Suprapubic skin (tissue), 4 donors: ENCODE measurements at regions not wholly inside any gene's neighbourhood (a gene's known extent, or its start where the extent isn't known, plus 50 kb on each side); places are given as distances from the start of the nearest gene placed in this dataset.

Experiments used
- DNase-seq, 2 donors: peaks; one replicate each; pipeline ENCODE4 v3.0.0-alpha.2; 2019; ENCODE audit warnings: low spot score in 2 of 2
- H3K27ac ChIP-seq: fragments of 200-600 bp; sonication (generic); one replicate; pipeline ENCODE4 v1.5.1; 2019
- H3K27me3 ChIP-seq: fragments of 200-600 bp; sonication (generic); one replicate; pipeline ENCODE4 v1.5.1; 2019
- H3K36me3 ChIP-seq: fragments of 200-600 bp; sonication (generic); one replicate; pipeline ENCODE4 v1.5.1; 2019
- H3K4me1 ChIP-seq: fragments of 200-600 bp; sonication (generic); one replicate; pipeline ENCODE4 v1.5.1; 2019
- H3K4me3 ChIP-seq: fragments of 200-600 bp; sonication (generic); one replicate; pipeline ENCODE4 v1.5.1; 2019; ENCODE audit warnings: mild to moderate bottlenecking
- H3K9me3 ChIP-seq: fragments of 200-600 bp; sonication (generic); one replicate; pipeline ENCODE4 v1.5.1; 2019
- CTCF ChIP-seq, 2 donors: fragments of 200-600 bp in 1 of 2; fragments of 450-650 bp in 1 of 2; sonication (generic) in 1 of 2; IDR thresholded peaks; one replicate each; pipeline ENCODE4 v1.5.1; 2016 to 2019; ENCODE audit warnings: antibody characterized with exemption in 2 of 2, mild to moderate bottlenecking in 1 of 2, moderate library complexity in 1 of 2
- EP300 ChIP-seq: sonication (generic); formaldehyde crosslinking; IDR thresholded peaks from one replicate; pipeline ENCODE4 v1.6.1; 2017; ENCODE audit warnings: antibody characterized with exemption
- POLR2A ChIP-seq, 2 donors: fragments of 450-650 bp; IDR thresholded peaks; one replicate each; pipeline ENCODE4 v1.6.1; 2017; ENCODE audit warnings: antibody characterized with exemption in 2 of 2, mild to moderate bottlenecking in 2 of 2, moderate library complexity in 2 of 2
- POLR2AphosphoS5 ChIP-seq, 3 donors: sonication (generic); formaldehyde crosslinking; IDR thresholded peaks; one replicate each; pipeline ENCODE4 v1.6.1; 2017; ENCODE audit warnings: antibody characterized with exemption in 3 of 3
- WGBS: methylation state at CpG from one replicate; pipeline ENCODE4 v1.1.5; 2018; 5-methylcytosine and 5-hydroxymethylcytosine counted together

GRCh38 chr12:4969405-4969804 is 59.7 kb downstream of the KCNA1 start:
- Histone ChIP-seq H3K4me3 (no peak overlapping the region), H3K4me1 (no peaks in the 10 kb centered on the region), H3K36me3 (no peaks in the 10 kb centered on the region), H3K9me3 (no peaks in the 10 kb centered on the region), H3K27me3 (peaks cover 14% of the 10 kb centered on the region), H3K27ac (no peak overlapping the region)
- no peak for DNase-seq
- WGBS, result 84% methylated on average over 3 of the region's 3 CpGs
- TF ChIP-seq POLR2AphosphoS5 (IDR thresholded peaks at IDR 0.05) (no peak), POLR2A (IDR thresholded peaks at IDR 0.05) (no peak), EP300 (no peak), CTCF (IDR thresholded peaks at IDR 0.05) (no peak)

- H3K4me3 ChIP-seq, result no peak overlapping the region
- no peak overlapping the region for H3K27ac ChIP-seq
- 52% methylated on average over 3 of the region's 3 CpGs for WGBS
- no peaks in the 10 kb centered on the region for H3K36me3 ChIP-seq
- peaks cover 23% of the 10 kb centered on the region for H3K27me3 ChIP-seq
- no peak for TF ChIP-seq EP300
- TF ChIP-seq POLR2A (IDR thresholded peaks at IDR 0.05), result no peak
- TF ChIP-seq POLR2AphosphoS5 (IDR thresholded peaks at IDR 0.05), result no peak
- no peak for TF ChIP-seq CTCF (IDR thresholded peaks at IDR 0.05)
- DNase-seq, result no peak
- no peaks in the 10 kb centered on the region for H3K9me3 ChIP-seq
- no peaks in the 10 kb centered on the region for H3K4me1 ChIP-seq
Measured at GRCh38 chr12:4974217-4974616, 64.5 kb downstream of the KCNA1 start.

- Histone ChIP-seq H3K36me3 (no peaks in the 10 kb centered on the region), H3K9me3 (no peaks in the 10 kb centered on the region), H3K27ac (no peak overlapping the region), H3K4me1 (no peaks in the 10 kb centered on the region), H3K4me3 (no peak overlapping the region), H3K27me3 (peaks cover 33% of the 10 kb centered on the region)
- no peak for DNase-seq
- WGBS, result 89% methylated on average over 6 of the region's 12 CpGs
- no peak for TF ChIP-seq POLR2A (IDR thresholded peaks at IDR 0.05)
- no peak for TF ChIP-seq POLR2AphosphoS5 (IDR thresholded peaks at IDR 0.05)
- TF ChIP-seq CTCF (IDR thresholded peaks at IDR 0.05), result no peak
- no peak for TF ChIP-seq EP300
Measured at GRCh38 chr12:4975574-4975973, 65.9 kb downstream of the KCNA1 start.

GRCh38 chr12:4977102-4977501 is 66.6 kb upstream of the KCNA5 start:
- TF ChIP-seq CTCF (IDR thresholded peaks at IDR 0.05), result no peak
- TF ChIP-seq EP300, result no peak
- no peak for TF ChIP-seq POLR2AphosphoS5 (IDR thresholded peaks at IDR 0.05)
- no peak for TF ChIP-seq POLR2A (IDR thresholded peaks at IDR 0.05)
- no peak for DNase-seq
- H3K27ac ChIP-seq, result no peak overlapping the region
- WGBS, result 86% methylated on average over 10 of the region's 10 CpGs
- H3K4me1 ChIP-seq, result no peaks in the 10 kb centered on the region
- H3K27me3 ChIP-seq, result peaks cover 44% of the 10 kb centered on the region
- no peaks in the 10 kb centered on the region for H3K9me3 ChIP-seq
- H3K36me3 ChIP-seq, result no peaks in the 10 kb centered on the region
- no peak overlapping the region for H3K4me3 ChIP-seq

GRCh38 chr12:4978737-4979136 is 64.9 kb upstream of the KCNA5 start:
- no peak for DNase-seq
- H3K36me3 ChIP-seq, result no peaks in the 10 kb centered on the region
- TF ChIP-seq POLR2AphosphoS5 (IDR thresholded peaks at IDR 0.05), result no peak
- no peak for TF ChIP-seq EP300
- no peak for TF ChIP-seq CTCF (IDR thresholded peaks at IDR 0.05)
- no peak for TF ChIP-seq POLR2A (IDR thresholded peaks at IDR 0.05)
- no peak overlapping the region for H3K4me3 ChIP-seq
- H3K27ac ChIP-seq, result no peak overlapping the region
- H3K9me3 ChIP-seq, result no peaks in the 10 kb centered on the region
- no peaks in the 10 kb centered on the region for H3K4me1 ChIP-seq
- peaks cover 52% of the 10 kb centered on the region for H3K27me3 ChIP-seq
- WGBS, result no CpG with 5 or more reads among the region's 6 CpGs
